AG09319 (cell line): ENCODE measurements at regions not wholly inside any gene's neighbourhood (a gene's known extent, or its start where the extent isn't known, plus 50 kb on each side); places are given as distances from the start of the nearest gene placed in this dataset.

Source experiments
- DNase-seq: peaks from one replicate; pipeline ENCODE4 v3.0.0-alpha.2; 2010; ENCODE audit warnings: low read depth; ENCODE audit errors: extremely low read depth
- CTCF ChIP-seq: IDR thresholded peaks from 2 replicates; pipeline ENCODE4 v1.5.1; 2011; ENCODE audit warnings: low read depth, mild to moderate bottlenecking, inconsistent platforms, low read length, moderate library complexity

DNA sequence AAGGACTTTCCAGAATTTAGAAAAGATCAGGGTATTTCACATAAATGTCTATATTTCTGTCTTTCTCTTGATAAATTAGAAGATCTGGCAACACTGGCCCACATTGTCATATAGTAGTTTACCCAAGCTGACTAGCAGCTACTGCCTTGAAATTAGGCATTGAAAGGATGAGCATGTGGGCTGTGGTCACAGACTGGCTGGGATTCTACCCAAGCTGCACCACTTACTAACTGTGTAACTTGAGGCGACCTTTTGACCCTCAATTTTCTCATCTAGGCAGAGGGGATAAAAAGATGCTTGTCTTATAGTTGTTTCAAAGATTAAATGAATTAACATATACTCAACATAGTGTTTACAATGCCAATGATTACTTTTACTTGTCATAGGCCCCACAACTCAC is 152.7 kb upstream of the BMP2 start:
- no peak for TF ChIP-seq CTCF
- no peak for DNase-seq

DNA sequence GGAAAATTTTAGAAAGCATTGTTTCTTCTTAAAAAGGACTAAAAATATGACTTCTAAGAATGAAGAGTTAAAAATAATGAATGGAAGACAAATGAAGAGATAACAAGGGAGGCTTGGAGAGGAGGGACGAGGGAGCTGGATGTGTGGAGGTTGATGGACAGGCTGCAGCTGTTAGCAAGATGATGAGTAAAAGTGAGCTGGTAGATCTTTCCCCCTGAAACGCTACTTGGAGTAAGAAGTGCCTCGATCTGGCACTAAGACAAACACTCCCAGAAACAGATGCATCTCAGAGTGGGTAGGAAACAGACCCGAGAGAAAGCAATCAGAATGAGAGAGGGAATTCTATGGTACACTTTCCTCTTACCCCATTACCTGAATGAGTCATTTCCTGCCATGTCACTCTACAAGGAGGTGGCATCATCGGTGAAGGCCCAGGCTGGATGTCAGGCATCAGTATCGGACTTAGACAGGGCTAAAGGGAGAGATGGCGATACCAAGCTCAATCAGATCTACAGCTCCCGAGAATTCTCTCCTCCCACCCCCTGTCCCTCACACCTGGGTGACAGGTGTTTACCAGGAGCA is 154.1 kb upstream of the BMP2 start:
- no peak for DNase-seq

GRCh38 chr20:6612606-6612923 is 154.9 kb upstream of the BMP2 start:
- no peak for DNase-seq
- no peak for TF ChIP-seq CTCF

More for the DNA sequence above, 154.1 kb upstream of the BMP2 start:
- no peak for TF ChIP-seq CTCF

DNA sequence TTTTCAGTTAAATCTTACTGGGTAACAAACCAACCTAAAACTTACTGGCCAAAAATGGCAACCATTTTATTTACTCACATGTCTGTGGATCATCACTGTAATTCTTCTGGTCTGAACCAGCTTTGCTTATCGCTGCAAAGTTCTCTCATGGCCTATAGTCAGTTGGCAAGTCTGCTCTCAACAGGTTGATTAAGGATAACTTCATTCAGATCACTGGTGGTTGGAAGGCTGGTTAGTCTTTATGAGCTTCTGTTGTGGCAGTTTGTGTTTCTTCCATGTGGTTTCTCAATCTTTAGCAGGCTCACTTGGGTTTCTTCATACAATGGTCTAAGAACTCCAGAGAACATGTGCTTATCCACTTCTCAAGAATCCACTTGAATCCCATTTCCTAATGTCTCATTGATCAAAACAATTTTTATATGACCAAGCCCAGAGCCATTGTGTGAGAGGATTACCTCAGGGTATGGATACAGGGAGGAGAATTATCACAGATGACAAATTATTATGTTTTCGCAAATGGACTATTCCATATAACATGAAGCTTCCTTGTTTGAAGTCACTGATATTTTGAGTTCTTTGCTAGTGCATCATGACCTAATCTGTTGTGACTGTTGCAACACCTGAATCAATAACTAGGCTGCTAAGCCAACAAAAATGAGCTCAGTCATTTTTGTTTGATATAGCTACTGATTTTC is 155.4 kb upstream of the BMP2 start:
- no peak for TF ChIP-seq CTCF
- DNase-seq, result no peak

- no peak for DNase-seq
- no peak for TF ChIP-seq CTCF
Observed at GRCh38 chr20:6606651-6607050, 160.8 kb upstream of the BMP2 start.

- no peak for DNase-seq
- TF ChIP-seq CTCF, result no peak
Observed at GRCh38 chr20:6605055-6605935, 162.2 kb upstream of the BMP2 start.

GRCh38 chr20:6604179-6604578 is 163.3 kb upstream of the BMP2 start:
- no peak for DNase-seq
- TF ChIP-seq CTCF, result no peak
